MV-4-11 (cell line): ENCODE measurements at regions not wholly inside any gene's neighbourhood (a gene's known extent, or its start where the extent isn't known, plus 50 kb on each side); places are given as distances from the start of the nearest gene placed in this dataset.

ENCODE experiments used
- DNase-seq: peaks from one replicate; lab custom pipeline; 2025; lab: John Stamatoyannopoulos, UW

DNA sequence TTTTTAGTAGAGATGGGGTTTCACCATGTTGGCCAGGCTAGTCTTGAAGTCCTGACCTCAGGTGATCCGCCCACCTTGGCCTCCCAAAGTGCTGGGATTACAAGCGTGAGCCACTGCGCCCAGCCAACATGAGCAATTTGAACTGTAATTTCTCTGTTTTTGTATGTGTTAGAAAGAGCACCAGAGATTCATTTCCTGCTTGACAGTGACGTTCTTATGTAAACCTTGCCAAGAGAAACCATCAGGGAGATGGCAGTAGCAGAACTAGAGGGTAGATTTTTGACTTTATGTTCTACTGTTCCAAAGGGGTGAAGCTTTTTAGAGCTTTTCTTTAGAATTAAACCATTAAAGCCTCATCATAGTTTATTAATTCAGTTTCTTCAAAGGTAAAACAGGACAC is 148.1 kb upstream of the UMPS start:
- no peak for DNase-seq

DNA sequence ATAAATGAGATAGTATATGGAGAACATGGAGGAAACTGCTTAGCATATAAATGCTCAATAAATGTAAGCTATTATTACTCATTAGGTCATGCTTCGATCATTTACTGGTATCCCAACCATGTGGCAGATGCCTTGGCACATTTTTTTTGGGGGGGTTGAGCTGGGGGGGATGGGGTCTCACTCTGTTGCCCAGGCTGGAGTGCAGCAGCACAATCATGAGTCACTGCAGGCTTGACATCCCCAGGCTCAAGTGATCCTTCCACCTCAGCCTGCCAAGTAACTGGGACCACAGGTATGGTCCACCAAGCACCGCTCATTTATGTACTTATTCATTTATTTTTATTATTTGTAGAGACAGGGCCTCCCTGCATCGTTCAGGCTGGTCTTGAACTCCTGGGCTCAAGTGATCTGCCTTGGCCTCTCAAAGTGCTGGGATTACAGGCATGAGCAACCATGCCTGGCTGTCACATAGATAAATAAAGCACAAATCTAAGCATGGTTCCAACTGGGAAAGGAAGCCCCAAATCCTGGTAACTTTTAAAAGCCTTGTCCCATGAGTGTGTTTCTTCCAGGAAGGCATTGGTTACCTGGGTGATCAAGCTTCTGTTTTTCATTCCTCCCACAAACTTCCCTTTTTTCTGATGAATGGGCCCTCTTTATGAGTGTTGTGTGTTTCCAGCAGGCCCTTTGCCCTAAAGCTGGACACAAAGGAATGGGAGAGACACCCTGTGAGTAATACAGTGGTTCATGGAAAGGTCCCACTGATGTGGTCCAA is 147.4 kb upstream of the UMPS start:
- peak; percentile 52 for DNase-seq

DNA sequence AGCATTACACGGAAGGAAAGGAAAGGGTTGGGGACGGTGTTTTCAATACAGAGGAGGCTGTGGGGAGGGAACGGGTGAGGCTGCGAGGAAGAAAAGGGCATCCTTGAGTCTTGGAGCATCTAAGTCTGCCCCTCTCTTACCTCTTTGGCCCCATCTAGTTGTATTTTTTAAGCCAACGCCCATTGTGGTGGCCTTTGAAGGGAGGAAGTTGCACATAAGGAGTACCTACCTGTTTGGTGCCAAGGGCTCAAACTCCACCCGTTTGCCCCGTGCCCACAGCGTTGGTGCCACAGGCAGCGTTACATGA is 146.1 kb upstream of the UMPS start:
- DNase-seq, result no peak

- no peak for DNase-seq
Observed at GRCh38 chr3:124584552-124585391, 145.5 kb upstream of the UMPS start.

DNA sequence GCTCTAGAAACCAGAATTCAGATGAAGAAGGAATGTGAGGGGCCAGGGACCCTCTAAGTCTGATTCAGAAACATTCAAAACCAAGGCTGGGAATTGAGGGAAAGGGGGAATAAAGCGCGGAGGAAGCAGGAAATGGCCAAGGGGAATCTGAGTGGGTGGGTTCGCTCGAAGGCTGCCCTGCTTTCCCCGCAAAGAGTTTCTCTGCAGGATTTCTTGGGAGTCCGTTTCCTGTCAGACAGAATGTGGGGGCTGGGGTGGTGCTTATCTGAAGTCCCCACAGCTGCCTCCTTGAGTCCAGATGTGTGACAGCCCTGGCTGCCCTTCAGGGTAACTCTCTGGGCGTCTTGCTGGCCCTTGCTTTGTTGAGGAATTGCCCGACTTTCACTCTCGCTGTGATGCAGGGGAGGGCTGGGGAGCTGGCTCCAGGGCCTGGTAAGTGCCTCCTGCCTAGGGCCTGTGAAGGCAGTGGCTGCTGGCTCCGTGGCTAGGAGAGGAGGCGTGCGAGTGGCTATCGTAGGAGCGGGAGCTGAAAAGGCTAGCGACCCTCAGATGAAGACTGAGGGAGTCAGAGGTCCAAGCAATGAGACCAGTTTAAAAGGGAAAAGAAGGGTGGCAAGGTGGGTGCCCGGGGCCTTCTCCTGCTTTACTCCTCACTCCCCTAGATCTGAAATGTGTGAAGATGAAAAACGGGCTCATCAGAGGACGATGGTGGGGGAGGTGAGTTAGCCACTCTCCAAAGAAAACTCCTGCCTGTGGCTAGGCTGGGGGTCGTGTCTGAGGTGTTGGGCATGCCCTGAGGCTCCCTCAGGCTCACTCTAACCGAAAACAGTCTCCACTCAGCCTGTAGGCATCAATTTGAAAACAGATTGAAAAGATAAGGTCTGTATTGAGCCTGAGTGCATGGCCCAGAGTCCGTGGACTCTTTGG is 143.9 kb upstream of the UMPS start:
- DNase-seq, result no peak

DNA sequence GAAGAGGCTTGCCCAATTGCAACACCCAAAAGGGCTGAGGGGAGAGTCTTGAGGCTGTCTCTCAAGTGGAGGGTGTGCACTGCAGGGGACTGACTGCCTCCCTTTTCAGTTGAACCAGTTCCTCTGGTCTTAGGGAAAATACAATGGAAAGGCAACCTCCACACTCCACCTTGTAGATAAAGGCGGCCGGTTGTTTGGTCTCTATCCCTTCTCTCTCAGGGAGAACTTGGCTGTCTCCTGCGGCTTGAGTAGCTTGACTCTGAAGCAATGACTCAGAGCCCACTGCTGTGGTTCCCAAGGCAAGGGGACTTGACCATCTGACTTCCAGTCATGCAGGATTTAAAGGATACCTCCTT is 143.2 kb upstream of the UMPS start:
- no peak for DNase-seq

DNA sequence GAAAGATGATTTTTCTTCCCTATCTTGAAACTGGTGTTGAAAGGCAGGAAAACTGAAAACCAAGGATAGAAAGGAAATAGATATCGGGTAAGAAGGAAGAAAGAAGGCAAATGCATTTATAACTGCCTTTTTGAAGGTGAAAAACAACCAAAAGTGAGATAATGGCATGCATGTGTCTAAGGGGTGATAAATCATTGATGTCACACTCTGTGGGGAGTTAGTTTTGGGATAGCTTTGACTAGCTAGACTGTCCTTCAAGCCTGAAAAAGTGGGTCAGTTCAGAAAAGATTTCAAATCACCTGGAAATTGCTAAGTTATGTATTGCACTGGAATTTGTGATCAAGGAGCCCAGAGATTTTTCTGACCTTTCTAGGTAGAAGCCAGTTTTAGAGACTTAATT is 142.2 kb upstream of the UMPS start:
- no peak for DNase-seq

DNA sequence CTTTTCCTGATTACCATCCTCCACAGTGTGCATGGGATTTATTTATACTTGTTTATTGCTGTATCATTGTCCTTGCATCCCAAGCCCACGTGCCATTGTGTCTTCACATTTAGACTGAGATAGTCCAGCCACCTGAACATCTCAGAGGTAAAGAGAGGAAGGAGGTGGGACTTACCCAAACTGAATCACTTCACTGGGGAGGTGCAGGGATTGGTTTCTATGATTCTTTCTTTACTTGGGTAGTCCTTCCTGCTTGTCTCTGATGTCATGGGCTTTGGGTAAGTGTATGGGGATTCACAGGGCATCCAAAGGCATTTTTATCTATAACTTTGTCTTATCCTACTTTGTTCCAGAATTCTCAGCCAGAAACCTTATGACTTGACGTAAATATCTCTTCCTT is 141.5 kb upstream of the UMPS start:
- no peak for DNase-seq

DNA sequence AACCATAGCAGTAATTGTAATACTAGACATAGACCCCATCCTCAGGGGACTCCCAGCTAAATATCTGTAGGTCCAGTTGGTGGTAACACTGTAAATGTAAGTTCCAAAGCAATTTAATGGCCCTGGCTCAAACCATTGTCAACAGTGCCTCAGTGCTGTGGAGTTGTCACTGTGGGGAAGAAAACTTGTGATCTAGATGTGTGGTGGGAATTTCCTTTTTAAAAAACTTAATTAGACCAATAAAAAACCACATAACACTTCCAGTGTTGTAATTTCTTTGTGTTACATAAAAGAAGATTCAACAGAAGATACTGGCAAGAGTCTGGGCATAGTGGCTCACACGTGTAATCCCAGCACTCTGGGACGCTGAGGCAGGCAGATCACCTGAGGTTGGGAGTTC is 138.6 kb upstream of the UMPS start:
- no peak for DNase-seq

DNA sequence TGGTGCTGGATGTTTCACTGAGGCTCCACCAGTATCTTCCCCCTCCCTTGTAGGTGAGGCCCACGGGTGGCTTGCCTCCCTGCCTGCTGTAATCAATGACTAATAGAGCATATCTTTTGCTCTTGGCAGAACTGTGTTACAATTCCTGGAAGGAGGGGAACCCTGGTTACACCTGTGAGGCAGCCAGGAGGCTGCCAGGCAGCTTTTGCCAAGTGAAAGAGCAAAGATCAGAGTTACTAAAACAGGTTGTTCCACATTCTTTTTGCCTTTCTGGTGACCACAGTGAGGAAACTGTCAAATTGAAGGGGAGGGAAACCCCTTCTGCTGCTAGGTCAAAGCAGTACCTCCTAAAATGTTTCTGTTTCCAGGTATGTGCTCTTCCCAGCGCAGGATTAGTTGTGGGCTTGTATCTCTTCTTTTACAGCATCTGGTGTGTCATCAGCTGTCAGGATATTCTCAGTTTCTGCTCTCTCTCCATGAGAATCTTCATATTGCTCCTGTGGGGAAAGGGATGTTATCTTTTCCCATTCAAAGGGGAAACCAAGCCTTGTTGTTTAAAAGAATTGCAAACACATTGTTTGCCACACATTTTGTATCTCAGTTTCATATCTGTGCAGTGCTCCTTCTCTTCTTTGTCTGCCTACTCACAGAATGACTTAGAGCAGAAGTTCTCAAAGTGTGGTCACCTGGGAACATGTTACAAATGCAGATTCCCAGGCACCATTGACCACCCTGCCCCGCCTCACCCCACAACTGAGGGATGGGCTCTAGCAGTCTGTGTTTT is 137.4 kb upstream of the UMPS start:
- DNase-seq, result no peak

DNA sequence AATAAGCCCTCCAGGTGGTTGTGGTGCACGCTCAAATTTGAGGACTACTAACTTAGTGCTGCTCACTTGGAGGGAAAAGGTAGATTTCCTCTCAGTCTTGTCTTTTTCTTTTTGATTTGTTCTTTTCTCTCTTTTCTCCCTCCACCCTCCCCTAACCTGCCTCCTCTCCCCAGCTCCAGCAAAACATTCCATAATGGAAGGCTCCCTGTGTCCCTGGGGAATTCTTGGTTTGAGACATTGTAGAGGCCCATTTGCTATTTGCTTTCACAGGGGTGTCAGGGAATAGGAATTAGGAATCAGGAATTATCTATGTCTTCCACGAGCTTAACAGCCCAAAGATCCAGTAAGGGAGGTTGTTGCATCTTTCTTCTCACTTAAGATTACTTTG is 136.8 kb upstream of the UMPS start:
- DNase-seq, result no peak

DNA sequence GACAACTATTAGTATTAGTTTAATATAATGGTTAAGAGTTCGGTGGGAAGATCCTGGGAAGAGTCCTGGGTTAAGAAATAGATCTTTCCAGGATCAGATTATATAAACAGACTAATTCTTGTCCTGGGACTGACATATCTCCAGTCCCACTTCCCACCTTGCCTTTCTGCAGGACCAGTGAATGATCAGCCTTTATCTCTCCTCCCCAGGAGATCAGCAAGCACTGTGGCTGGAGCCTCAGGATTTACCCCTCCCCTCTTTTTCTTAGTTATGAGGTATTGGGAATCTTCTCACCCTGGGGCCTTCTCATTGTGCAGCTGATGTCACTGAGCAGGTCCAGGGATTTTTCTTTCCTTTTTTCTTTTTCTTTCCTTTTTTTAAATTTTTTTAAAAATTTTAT is 135.7 kb upstream of the UMPS start:
- DNase-seq, result no peak

DNA sequence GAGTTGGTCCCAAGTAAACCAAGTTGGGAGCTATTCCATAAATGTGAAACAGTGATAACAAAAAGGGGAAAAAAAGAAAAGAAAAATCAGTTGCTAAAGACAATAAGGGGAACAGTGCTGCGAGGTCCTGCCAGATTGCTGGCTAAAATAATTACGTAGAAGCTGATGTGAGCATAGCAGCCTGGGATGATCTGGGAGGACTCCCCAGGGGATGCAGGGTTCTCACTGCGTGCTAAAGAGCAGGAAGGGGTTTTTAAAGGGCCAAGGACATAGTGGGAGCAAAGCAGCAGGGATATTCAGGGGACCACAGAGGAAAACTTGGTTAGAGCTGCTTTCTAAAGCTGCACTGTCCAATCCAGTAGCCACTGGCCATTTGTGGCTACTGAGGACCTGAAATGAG is 133.0 kb upstream of the UMPS start:
- DNase-seq, result no peak

- DNase-seq, result no peak
Observed at GRCh38 chr3:124597979-124598378, 132.3 kb upstream of the UMPS start.

DNA sequence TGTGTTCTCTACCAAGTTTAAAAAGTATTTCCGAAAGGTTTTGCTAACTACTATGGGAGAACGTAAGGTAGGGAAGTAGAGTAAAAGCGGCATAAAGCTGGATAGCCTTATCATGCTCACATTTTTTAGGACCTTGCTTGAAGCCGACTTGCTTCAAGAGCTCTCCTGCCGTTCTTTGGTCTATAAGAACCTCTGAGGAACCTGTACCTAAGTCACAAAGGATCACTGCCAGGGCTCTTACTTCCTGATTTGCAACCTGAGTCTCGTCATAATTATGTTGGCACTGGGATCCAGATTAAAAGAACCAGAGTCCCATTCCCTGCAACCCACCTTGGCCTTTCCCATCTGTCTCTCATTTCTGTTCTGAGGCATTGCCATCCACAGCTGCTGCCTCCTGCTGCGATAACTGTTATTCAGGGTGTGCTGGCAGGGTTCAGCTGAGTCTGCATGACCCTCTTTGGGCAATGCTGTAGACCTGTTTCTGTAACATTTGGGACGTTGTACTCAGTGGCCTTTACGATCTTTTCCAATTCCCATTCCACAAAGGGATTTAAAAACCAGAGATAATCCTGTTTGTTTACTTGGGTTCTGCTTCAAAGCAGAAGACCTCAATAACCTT is 131.0 kb upstream of the UMPS start:
- no peak for DNase-seq

- DNase-seq, result no peak
Observed at GRCh38 chr3:124599779-124600693, 130.2 kb upstream of the UMPS start.

DNA sequence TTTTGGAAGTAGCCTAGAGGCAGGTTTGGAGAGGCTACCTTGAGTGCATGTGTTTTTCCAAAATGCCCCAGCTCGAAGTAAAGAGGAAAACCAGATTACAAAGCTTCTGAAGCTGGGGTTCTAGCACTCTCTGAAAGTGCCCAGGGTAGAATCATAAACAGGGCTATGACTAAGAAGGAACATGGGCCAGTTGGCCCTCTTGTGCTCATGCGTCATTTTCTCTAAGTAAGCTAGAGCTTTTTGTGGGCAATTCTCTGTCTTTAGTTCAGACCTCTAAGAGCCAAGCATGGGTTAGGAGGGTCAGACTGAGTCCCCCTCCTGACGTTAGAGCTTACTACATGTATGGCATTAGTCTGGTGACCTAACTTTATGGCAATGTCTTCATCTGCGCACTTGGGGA is 129.5 kb upstream of the UMPS start:
- no peak for DNase-seq

- no peak for DNase-seq
Observed at GRCh38 chr3:124601190-124601589, 129.1 kb upstream of the UMPS start.

DNA sequence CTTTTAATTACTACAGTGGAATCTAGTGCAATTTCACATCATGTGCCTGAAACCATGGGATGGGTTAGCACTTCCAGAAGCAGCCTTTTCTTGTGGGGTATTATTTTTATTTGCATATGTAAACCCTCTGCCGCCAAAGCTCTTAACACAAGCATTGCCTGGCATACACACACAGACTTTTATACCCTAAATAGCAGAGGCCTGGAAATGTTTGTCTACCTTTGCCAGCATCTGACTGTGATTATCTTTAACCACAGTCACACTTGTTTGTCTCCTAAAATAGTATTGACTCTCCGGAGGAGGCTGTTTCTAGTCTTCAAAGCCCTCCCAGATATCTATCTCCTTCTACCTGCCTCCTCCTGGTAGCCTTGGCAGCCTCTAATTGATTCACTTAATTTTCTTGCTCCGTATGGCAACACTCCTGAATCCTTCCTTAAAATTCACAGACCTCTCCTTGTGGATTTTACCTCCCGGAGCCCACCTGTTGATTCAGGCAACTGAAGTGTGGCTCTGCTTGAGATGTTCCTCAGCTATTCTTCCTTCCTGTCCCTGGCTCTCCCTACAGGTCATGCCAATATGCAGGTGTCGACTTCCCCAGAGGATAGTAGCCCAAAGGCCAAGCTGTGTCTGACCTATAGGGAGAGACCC is 127.1 kb upstream of the UMPS start:
- no peak for DNase-seq
